ENCODE measurements at regions not wholly inside any gene's neighbourhood (a gene's known extent, or its start where the extent isn't known, plus 50 kb on each side); places are given as distances from the start of the nearest gene placed in this dataset.

DNA sequence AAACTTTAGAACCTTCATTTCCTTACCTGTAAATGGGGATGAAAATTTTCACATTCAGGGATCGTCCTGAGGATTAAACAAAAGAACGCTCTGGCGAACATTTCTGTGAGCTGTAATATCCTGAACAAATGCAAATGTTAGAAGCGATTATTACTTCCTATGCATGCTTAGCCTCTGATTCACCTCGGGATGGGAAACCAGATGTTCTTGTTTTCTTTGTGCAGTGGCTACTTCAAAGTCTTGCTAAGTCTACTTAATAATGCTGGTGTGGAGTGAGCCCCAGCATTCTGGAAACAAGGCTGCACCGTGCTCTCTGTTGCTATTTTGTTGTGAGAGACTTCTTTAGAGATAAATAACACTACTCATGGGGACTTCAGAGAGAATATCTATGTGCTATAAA lies 119.1 kb upstream of the PELI1 start:
- Histone ChIP-seq H4K5ac (ENCODE audit: low read length) (no peak overlapping the region), H4K8ac (ENCODE audit: low read depth, low read length) (no peak overlapping the region), H3K4me1 (ENCODE audit: control insufficient read depth, low read depth, low read length) (peaks cover 18% of the 10 kb centered on the region), H3K9ac (ENCODE audit: low read length) (no peak overlapping the region), H3K4me3 (ENCODE audit: low read length) (no peak overlapping the region), H2BK120ac (ENCODE audit: low read depth, low read length) (no peak overlapping the region), H3K4me2 (ENCODE audit: low read length) (no peak overlapping the region), H3K27ac (ENCODE audit: low read depth, low read length) (no peak overlapping the region), H3K56ac (ENCODE audit: low read length) (no peak overlapping the region), H3K36me3 (ENCODE audit: control insufficient read depth, insufficient read depth, low read length) (peaks cover 2% of the 10 kb centered on the region), H3K27me3 (ENCODE audit: insufficient read depth, low read length, poor library complexity) (no peaks in the 10 kb centered on the region), H3K18ac (ENCODE audit: low read length) (no peak overlapping the region), H3K4ac (ENCODE audit: low read depth, low read length) (no peak overlapping the region), H2BK15ac (replicated peaks; ENCODE audit: low read depth) (no peak overlapping the region), H3K23ac (ENCODE audit: low read length) (no peak overlapping the region), H2AK5ac (ENCODE audit: low read length) (no peak overlapping the region), H3K79me2 (ENCODE audit: control insufficient read depth, insufficient read depth, low read length) (peaks cover 21% of the 10 kb centered on the region), H2BK5ac (ENCODE audit: low read length) (no peak overlapping the region), H3K79me1 (ENCODE audit: low read length) (peaks cover 15% of the 10 kb centered on the region)
- DNase-seq = no peak
- no CpG with 5 or more reads among the region's 6 CpGs for WGBS (ENCODE audit: extremely low coverage, insufficient coverage, low lambda C conversion rate)

DNA sequence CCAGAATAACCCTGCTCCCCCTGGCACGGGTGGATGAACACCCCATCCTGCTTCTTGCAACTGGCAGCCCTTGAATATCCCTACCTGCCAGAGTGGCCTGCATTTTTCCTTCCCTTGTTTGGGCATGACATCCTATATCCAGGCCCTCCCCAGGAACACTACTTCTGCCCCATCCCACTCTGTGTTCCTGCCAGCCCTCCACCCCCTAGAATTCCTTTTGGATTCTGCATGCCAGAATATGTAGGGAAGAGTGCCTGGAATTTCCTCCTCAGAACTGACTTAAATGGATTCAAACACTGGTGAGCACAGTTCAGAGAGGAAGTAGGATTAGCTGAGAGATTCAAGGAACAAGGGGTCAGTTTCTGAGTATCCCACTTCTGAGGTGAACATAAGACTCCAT lies 123.5 kb upstream of the PELI1 start:
- Histone ChIP-seq H4K5ac (ENCODE audit: low read length) (no peak overlapping the region), H3K56ac (ENCODE audit: low read length) (peak overlapping the region; percentile 69), H3K4ac (ENCODE audit: low read depth, low read length) (no peak overlapping the region), H3K79me1 (ENCODE audit: low read length) (peaks cover 11% of the 10 kb centered on the region), H3K23ac (ENCODE audit: low read length) (no peak overlapping the region), H4K8ac (ENCODE audit: low read depth, low read length) (no peak overlapping the region), H3K27me3 (ENCODE audit: insufficient read depth, low read length, poor library complexity) (no peaks in the 10 kb centered on the region), H3K18ac (ENCODE audit: low read length) (no peak overlapping the region), H3K4me2 (ENCODE audit: low read length) (no peak overlapping the region), H3K9ac (ENCODE audit: low read length) (no peak overlapping the region), H3K79me2 (ENCODE audit: control insufficient read depth, insufficient read depth, low read length) (peaks cover 3% of the 10 kb centered on the region), H3K4me3 (ENCODE audit: low read length) (no peak overlapping the region), H3K4me1 (ENCODE audit: control insufficient read depth, low read depth, low read length) (peaks cover 23% of the 10 kb centered on the region), H2BK15ac (replicated peaks; ENCODE audit: low read depth) (no peak overlapping the region), H2AK5ac (ENCODE audit: low read length) (peak overlapping the region; percentile 8), H2BK5ac (ENCODE audit: low read length) (no peak overlapping the region), H3K27ac (ENCODE audit: low read depth, low read length) (peak overlapping the region; percentile 66), H2BK120ac (ENCODE audit: low read depth, low read length) (no peak overlapping the region), H3K36me3 (ENCODE audit: control insufficient read depth, insufficient read depth, low read length) (no peaks in the 10 kb centered on the region)
- peak; percentile 95 for DNase-seq
- no CpG with 5 or more reads among the region's 1 CpG for WGBS (ENCODE audit: extremely low coverage, insufficient coverage, low lambda C conversion rate)

DNA sequence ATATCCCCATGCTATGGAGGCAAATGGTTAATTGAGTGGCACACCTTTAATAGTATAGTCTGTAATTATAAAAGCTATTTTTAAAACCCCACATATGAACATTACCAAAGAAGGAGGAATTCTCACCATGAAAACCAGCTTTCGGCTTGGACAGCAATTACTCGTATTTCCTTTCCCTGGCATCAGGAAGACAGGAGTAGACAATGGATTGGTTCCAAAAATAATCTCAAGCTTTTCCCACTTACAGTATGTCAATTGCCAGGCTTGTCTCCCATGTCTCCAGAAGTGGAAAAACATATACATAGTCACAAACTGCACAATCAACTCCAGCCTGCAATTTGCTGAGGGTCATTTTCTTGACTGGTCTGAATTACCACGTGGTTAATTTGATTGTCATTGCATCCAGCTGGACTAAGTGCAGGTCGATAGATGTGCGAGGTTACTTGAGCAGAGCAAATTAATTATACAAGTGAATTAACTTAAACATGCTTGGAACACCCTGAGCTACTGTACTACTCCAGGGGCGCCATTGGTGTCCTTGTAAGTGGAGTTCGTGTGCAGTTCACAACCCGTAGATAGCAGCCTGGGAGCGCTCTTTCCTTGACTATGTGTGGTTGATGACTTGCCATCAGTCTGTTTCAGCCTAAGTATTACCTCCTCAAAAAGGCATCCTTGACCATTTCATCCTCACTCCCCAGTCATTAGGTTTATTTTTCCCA lies 124.3 kb upstream of the PELI1 start:
- H2AK5ac ChIP-seq (ENCODE audit: low read length) = peak overlapping the region; percentile 2
- H3K9ac ChIP-seq (ENCODE audit: low read length) = no peak overlapping the region
- DNase-seq = no peak
- no peak overlapping the region for H3K4me2 ChIP-seq (ENCODE audit: low read length)
- H3K79me2 ChIP-seq (ENCODE audit: control insufficient read depth, insufficient read depth, low read length) = no peaks in the 10 kb centered on the region
- H2BK5ac ChIP-seq (ENCODE audit: low read length) = no peak overlapping the region
- H3K18ac ChIP-seq (ENCODE audit: low read length) = peak overlapping the region; percentile 78
- no peak overlapping the region for H3K27ac ChIP-seq (ENCODE audit: low read depth, low read length)
- no peaks in the 10 kb centered on the region for H3K36me3 ChIP-seq (ENCODE audit: control insufficient read depth, insufficient read depth, low read length)
- no peak overlapping the region for H3K4me3 ChIP-seq (ENCODE audit: low read length)
- H4K8ac ChIP-seq (ENCODE audit: low read depth, low read length) = no peak overlapping the region
- H3K4ac ChIP-seq (ENCODE audit: low read depth, low read length) = peak overlapping the region; percentile 65
- H3K23ac ChIP-seq (ENCODE audit: low read length) = no peak overlapping the region
- no CpG with 5 or more reads among the region's 9 CpGs for WGBS (ENCODE audit: extremely low coverage, insufficient coverage, low lambda C conversion rate)
- peaks cover 9% of the 10 kb centered on the region for H3K79me1 ChIP-seq (ENCODE audit: low read length)
- H2BK120ac ChIP-seq (ENCODE audit: low read depth, low read length) = no peak overlapping the region
- H4K5ac ChIP-seq (ENCODE audit: low read length) = no peak overlapping the region
- H3K4me1 ChIP-seq (ENCODE audit: control insufficient read depth, low read depth, low read length) = peaks cover 26% of the 10 kb centered on the region
- no peak overlapping the region for H2BK15ac ChIP-seq (replicated peaks; ENCODE audit: low read depth)
- peak overlapping the region; percentile 31 for H3K56ac ChIP-seq (ENCODE audit: low read length)
- no peaks in the 10 kb centered on the region for H3K27me3 ChIP-seq (ENCODE audit: insufficient read depth, low read length, poor library complexity)

DNA sequence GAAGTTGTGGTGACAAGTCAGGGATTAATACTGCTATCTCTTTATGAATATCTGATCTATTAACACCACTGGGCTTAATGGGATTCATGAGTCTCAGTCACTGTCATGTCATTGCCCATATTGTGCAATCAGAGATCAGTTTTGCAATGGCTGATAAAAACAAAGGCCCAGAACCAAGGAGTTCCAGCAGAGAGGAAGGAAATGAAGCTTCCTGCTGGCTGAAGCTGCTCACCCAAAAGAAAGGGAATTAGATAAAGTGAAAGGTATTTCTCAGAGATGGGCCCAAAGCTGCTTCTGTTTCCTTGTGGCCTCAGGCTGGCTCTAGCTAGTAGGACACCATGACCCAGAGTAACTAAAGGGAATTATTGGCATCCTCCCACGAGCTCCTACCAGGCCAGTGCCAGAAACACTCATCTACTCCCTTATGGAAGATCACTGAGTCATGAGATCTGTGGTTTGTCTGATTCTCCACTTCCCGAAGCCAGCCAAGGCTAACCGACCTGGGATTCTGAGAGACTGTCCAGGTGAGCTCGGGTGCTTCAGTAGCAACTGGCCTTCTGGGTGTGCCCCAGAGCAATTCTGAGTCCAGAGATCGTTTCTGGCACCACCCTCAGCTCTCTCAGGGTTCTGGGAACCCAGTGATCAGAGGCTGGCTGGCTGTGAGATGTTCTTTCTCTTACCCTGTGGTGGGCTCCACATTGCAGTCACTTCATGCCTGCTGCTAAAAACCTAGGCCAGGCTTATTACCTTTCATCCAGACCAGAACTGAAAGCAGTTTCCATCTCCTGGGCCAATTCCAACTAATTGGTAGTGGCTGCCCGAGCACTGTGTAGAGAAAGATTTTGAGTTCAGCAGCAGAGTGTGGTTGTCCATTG lies 129.5 kb upstream of the PELI1 start:
- Histone ChIP-seq H3K9ac (ENCODE audit: low read length) (peak overlapping the region; percentile 27), H3K4me2 (ENCODE audit: low read length) (no peak overlapping the region), H3K36me3 (ENCODE audit: control insufficient read depth, insufficient read depth, low read length) (no peaks in the 10 kb centered on the region), H3K27ac (ENCODE audit: low read depth, low read length) (peak overlapping the region; percentile 77), H4K8ac (ENCODE audit: low read depth, low read length) (no peak overlapping the region), H2BK15ac (replicated peaks; ENCODE audit: low read depth) (no peak overlapping the region), H4K5ac (ENCODE audit: low read length) (no peak overlapping the region), H3K79me1 (ENCODE audit: low read length) (peaks cover 5% of the 10 kb centered on the region), H3K79me2 (ENCODE audit: control insufficient read depth, insufficient read depth, low read length) (no peaks in the 10 kb centered on the region), H3K4ac (ENCODE audit: low read depth, low read length) (peak overlapping the region; percentile 100), H2AK5ac (ENCODE audit: low read length) (peak overlapping the region; percentile 0), H3K56ac (ENCODE audit: low read length) (peak overlapping the region; percentile 81), H3K4me1 (ENCODE audit: control insufficient read depth, low read depth, low read length) (peaks cover 34% of the 10 kb centered on the region), H2BK120ac (ENCODE audit: low read depth, low read length) (peak overlapping the region; percentile 94), H3K27me3 (ENCODE audit: insufficient read depth, low read length, poor library complexity) (no peaks in the 10 kb centered on the region), H2BK5ac (ENCODE audit: low read length) (peak overlapping the region; percentile 77), H3K18ac (ENCODE audit: low read length) (peak overlapping the region; percentile 99), H3K23ac (ENCODE audit: low read length) (no peak overlapping the region), H3K4me3 (ENCODE audit: low read length) (no peak overlapping the region)
- peak; percentile 94 for DNase-seq
- no CpG with 5 or more reads among the region's 6 CpGs for WGBS (ENCODE audit: extremely low coverage, insufficient coverage, low lambda C conversion rate)

DNA sequence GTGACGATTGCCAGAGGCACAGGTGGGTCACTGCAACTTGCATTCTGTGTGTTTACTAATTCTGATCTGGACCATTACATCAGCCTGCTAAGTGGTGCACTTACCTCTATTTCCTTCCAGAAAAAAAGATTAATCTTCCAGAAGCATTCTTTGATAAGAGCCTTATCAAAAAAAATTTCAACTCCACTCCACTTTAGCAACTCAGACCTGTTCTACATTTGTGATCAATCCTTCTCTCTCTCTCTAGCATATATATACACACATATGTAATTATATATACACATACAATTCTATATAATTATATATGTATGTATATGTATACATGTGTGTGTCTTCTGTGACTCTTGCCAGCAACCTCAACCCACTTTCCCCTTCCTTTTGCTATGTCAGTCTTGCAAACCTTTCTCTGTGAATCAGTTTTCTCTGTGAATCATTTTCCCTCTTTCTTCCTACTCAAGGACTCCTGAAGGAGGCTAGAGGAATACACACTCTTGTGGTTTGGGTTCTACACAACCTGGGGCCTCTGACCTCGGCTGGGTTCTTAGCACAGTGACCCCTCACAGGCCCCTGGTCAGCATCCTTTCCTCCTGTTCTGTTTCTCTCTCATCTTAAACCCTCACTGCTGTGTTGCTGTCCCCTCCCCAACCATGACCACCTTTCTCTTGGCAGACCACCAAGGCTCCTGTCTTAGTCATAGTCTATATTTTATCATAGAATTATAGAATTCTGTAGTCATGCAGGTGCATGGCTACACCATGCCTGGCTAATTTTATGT lies 130.4 kb upstream of the PELI1 start:
- no peak overlapping the region for H3K4me2 ChIP-seq (ENCODE audit: low read length)
- peak overlapping the region; percentile 100 for H3K4ac ChIP-seq (ENCODE audit: low read depth, low read length)
- no peak overlapping the region for H3K9ac ChIP-seq (ENCODE audit: low read length)
- H4K5ac ChIP-seq (ENCODE audit: low read length) = no peak overlapping the region
- peak overlapping the region; percentile 77 for H2BK5ac ChIP-seq (ENCODE audit: low read length)
- no CpG with 5 or more reads among the region's 2 CpGs for WGBS (ENCODE audit: extremely low coverage, insufficient coverage, low lambda C conversion rate)
- H3K27me3 ChIP-seq (ENCODE audit: insufficient read depth, low read length, poor library complexity) = no peaks in the 10 kb centered on the region
- peak overlapping the region; percentile 99 for H3K18ac ChIP-seq (ENCODE audit: low read length)
- H3K4me3 ChIP-seq (ENCODE audit: low read length) = no peak overlapping the region
- H3K23ac ChIP-seq (ENCODE audit: low read length) = no peak overlapping the region
- peak overlapping the region; percentile 81 for H3K56ac ChIP-seq (ENCODE audit: low read length)
- peak overlapping the region; percentile 77 for H3K27ac ChIP-seq (ENCODE audit: low read depth, low read length)
- H2BK120ac ChIP-seq (ENCODE audit: low read depth, low read length) = peak overlapping the region; percentile 94
- peaks cover 32% of the 10 kb centered on the region for H3K4me1 ChIP-seq (ENCODE audit: control insufficient read depth, low read depth, low read length)
- H3K79me1 ChIP-seq (ENCODE audit: low read length) = peaks cover 5% of the 10 kb centered on the region
- H3K36me3 ChIP-seq (ENCODE audit: control insufficient read depth, insufficient read depth, low read length) = no peaks in the 10 kb centered on the region
- H3K79me2 ChIP-seq (ENCODE audit: control insufficient read depth, insufficient read depth, low read length) = no peaks in the 10 kb centered on the region
- H2AK5ac ChIP-seq (ENCODE audit: low read length) = no peak overlapping the region
- no peak overlapping the region for H2BK15ac ChIP-seq (replicated peaks; ENCODE audit: low read depth)
- DNase-seq = no peak
- no peak overlapping the region for H4K8ac ChIP-seq (ENCODE audit: low read depth, low read length)
